ENCODE measurements at regions not wholly inside any gene's neighbourhood (a gene's known extent, or its start where the extent isn't known, plus 50 kb on each side); places are given as distances from the start of the nearest gene placed in this dataset.
A peak's percentile ranks its signal among the peaks of the same experiment; 100 is the strongest.

DNA sequence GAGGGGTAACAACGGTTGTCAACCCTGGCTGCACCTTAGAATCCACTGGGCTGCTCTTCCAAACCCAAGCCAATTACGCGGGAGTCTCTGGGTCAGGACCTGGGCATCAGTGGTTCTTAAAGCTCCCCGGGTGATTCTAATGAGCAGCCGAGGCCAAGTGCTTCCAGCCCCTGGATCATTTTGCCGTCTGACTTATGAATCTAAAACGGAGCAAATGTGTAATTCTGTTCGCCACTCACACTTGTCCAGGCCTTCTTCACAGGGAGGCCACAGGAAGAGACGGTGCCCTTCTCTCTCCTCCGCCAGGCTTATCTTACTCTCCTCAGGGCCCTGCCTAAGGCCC is 78.5 kb downstream of the MCFD2 start:
- peaks cover 0 to 15% (median 2%) of the 10 kb centered on the region in 4 donors for H3K4me1 ChIP-seq
- TF ChIP-seq, protein P1, sequence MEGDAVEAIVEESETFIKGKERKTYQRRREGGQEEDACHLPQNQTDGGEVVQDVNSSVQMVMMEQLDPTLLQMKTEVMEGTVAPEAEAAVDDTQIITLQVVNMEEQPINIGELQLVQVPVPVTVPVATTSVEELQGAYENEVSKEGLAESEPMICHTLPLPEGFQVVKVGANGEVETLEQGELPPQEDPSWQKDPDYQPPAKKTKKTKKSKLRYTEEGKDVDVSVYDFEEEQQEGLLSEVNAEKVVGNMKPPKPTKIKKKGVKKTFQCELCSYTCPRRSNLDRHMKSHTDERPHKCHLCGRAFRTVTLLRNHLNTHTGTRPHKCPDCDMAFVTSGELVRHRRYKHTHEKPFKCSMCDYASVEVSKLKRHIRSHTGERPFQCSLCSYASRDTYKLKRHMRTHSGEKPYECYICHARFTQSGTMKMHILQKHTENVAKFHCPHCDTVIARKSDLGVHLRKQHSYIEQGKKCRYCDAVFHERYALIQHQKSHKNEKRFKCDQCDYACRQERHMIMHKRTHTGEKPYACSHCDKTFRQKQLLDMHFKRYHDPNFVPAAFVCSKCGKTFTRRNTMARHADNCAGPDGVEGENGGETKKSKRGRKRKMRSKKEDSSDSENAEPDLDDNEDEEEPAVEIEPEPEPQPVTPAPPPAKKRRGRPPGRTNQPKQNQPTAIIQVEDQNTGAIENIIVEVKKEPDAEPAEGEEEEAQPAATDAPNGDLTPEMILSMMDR (IDR thresholded peaks at IDR 0.05), result no peak
- H3K36me3 ChIP-seq, result no peaks in the 10 kb centered on the region

DNA sequence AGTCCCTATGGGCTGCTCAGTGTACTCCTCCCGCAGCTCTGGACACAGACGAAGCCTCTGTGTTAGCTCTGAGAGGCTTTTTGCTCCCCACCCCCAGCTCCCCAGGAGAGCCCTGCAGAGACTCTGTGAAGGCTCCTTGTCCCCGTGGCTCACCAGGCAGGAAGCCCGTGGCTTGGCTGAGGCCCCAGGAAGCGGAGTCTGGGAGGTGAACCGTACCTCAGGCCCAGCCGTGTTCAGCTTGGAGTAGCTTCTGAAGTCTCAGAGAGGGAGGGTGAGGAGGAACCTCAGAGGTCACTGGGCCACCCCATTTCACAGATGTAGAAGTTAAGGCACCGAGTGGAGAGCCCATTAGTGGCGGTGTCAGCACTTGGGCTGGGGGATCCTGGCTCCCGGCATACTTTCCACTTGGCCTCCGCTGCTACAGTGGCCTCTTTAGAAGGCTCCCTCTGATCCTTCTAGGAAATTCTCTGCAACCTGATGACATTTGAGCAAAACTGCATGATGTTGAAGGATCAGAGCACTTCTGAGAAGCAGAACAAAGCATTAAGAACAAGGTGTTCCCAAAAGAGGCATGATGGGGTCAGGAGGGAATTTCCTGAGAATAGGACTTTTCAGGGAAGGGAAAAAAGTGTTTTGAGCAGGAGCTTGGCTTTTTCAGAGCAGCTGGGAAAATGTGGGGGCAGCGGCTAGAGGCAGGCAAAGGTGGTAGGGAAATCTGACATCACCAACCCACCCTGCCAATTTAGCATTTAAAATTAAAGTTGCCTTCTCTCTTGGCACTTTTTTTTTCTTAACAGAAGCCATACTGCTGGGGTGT is 79.1 kb downstream of the MCFD2 start:
- no peaks in the 10 kb centered on the region for H3K27me3 ChIP-seq
- H3K36me3 ChIP-seq, result no peaks in the 10 kb centered on the region
- TF ChIP-seq, protein P1 (IDR thresholded peaks at IDR 0.05), result no peak
- H3K4me1 ChIP-seq, result peaks cover 0 to 15% (median 2%) of the 10 kb centered on the region in 4 donors
- intact Hi-C loops (cut with DNase I; ENCODE audit: low total_unique reads), result no loop called here
- DNase-seq, result peak in 1 of 2 donors; percentile 65
- H3K4me3 ChIP-seq, result no peak overlapping the region
- no peaks in the 10 kb centered on the region for H3K9me3 ChIP-seq
- no peak overlapping the region for H3K27ac ChIP-seq

More for the DNA sequence above, 78.5 kb downstream of the MCFD2 start:
- H3K27me3 ChIP-seq, result no peaks in the 10 kb centered on the region
- DNase-seq, result peak in 1 of 2 donors; percentile 16
- intact Hi-C loops (cut with DNase I; ENCODE audit: low total_unique reads), result no loop called here
- H3K4me3 ChIP-seq, result no peak overlapping the region
- H3K27ac ChIP-seq, result no peak overlapping the region
- no peaks in the 10 kb centered on the region for H3K9me3 ChIP-seq

DNA sequence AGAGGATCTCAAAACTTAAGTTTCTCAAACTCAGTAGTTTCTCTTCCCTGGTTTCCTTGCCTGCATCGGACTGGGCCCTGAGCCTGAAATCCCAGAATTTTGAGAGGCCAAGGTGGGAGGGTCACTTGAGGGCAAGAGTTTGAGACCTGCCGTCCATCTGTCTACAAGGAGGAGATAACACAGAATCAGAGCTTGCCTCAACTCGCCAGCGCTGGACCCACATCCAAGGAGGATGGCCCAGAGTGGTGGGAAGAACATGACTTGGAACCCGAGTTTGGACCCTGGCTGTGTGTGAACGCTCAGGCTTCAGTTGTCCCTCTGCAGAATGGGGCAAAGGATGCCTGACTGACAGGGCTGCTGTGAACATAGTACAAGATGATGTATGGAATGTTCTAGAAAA is 80.1 kb downstream of the MCFD2 start:
- intact Hi-C loops (cut with DNase I; ENCODE audit: low total_unique reads), result no loop called here

DNA sequence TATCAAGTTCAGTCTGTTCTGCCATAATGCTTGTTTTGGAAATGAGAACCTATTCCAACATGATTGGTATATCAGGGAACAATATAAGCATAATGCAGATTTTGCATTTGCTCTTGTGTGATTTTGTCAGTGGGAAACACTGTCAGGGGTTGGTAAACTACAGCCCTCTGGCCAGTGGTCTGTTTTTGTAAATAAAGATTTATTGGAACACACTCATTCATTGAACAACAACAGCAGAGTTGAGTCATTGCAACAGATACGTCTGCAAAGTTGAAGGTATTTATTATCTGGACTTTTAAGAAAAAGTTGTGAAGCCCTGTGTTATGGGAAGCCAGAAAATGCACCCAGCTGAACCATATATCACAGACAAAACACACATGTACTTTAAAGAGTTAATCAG is 83.1 kb downstream of the MCFD2 start:
- Histone ChIP-seq H3K36me3 (no peaks in the 10 kb centered on the region), H3K9me3 (no peaks in the 10 kb centered on the region), H3K4me3 (no peak overlapping the region), H3K4me1 (peaks cover 0 to 15% (median 2%) of the 10 kb centered on the region in 4 donors), H3K27me3 (no peaks in the 10 kb centered on the region), H3K27ac (no peak overlapping the region)
- DNase-seq, result peak in 1 of 2 donors; percentile 3
- intact Hi-C loops (cut with DNase I; ENCODE audit: low total_unique reads), result no loop called here
- TF ChIP-seq, protein P1 (IDR thresholded peaks at IDR 0.05), result no peak

More for the DNA sequence above, 80.1 kb downstream of the MCFD2 start:
- Histone ChIP-seq H3K27ac (no peak overlapping the region), H3K36me3 (no peaks in the 10 kb centered on the region), H3K9me3 (no peaks in the 10 kb centered on the region), H3K4me1 (peaks cover 0 to 15% (median 2%) of the 10 kb centered on the region in 4 donors), H3K4me3 (no peak overlapping the region), H3K27me3 (no peaks in the 10 kb centered on the region)
- TF ChIP-seq, protein P1 (IDR thresholded peaks at IDR 0.05), result no peak
- DNase-seq, result peak in 1 of 2 donors; percentile 56

DNA sequence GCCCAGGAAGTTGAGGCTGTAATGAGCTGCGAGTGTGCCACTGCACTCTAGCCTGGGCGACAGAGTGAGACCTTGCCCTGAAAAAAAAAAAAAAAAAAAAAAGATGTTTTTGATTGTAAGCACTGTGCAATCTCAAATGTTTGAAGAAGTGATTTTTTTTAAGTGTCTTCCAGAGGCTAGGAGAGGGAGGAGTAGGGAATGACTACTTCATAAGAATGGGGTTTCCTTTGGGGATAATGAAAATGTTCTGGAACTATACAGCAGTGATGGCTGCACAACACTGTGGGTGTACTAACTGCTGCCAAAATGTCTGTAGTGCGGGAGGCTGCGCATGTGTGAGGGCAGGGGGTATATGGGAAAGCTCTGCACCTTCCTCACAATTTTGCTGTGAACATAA is 83.7 kb downstream of the MCFD2 start:
- Histone ChIP-seq H3K36me3 (no peaks in the 10 kb centered on the region), H3K4me1 (peaks cover 0 to 15% (median 2%) of the 10 kb centered on the region in 4 donors), H3K4me3 (no peak overlapping the region), H3K27me3 (no peaks in the 10 kb centered on the region), H3K27ac (no peak overlapping the region), H3K9me3 (no peaks in the 10 kb centered on the region)
- intact Hi-C loops (cut with DNase I; ENCODE audit: low total_unique reads), result no loop called here
- DNase-seq, result no peak
- TF ChIP-seq, protein P1 (IDR thresholded peaks at IDR 0.05), result no peak

Data from tibial artery (tissue), 4 donors.